HEK293T (cell line): ENCODE measurements at regions not wholly inside any gene's neighbourhood (a gene's known extent, or its start where the extent isn't known, plus 50 kb on each side); places are given as distances from the start of the nearest gene placed in this dataset.

Experiments
- HDGF ChIP-seq: fragments of 450-650 bp; IDR thresholded peaks from 2 replicates; pipeline ENCODE4 v1.6.1; 2017; ENCODE audit warnings: antibody characterized with exemption, borderline replicate concordance
- NFRKB ChIP-seq: fragments of 450-650 bp; IDR thresholded peaks from 2 replicates; pipeline ENCODE4 v1.6.1; 2016; ENCODE audit warnings: mild to moderate bottlenecking, moderate library complexity
- SP1 ChIP-seq: fragments of 450-650 bp; IDR thresholded peaks from 2 replicates; pipeline ENCODE4 v1.6.1; 2017
- SUZ12 ChIP-seq: fragments of 450-650 bp; IDR thresholded peaks from 2 replicates; pipeline ENCODE4 v1.6.1; 2016; ENCODE audit warnings: mild to moderate bottlenecking

- TF ChIP-seq NFRKB (no peak), HDGF (no peak), SP1 (no peak), SUZ12 (no peak)
Measured at GRCh38 chr2:111652681-111653080, 231.3 kb downstream of the ANAPC1 start.
